Vagina (tissue), 2 donors: ENCODE measurements at regions not wholly inside any gene's neighbourhood (a gene's known extent, or its start where the extent isn't known, plus 50 kb on each side); places are given as distances from the start of the nearest gene placed in this dataset.

Source experiments
- DNase-seq, 2 donors: peaks; one replicate each; pipeline ENCODE4 v3.0.0-alpha.2; 2017; ENCODE audit errors: extremely low spot score in 2 of 2
- H3K27ac ChIP-seq: fragments of 200-600 bp; sonication (generic); one replicate; pipeline ENCODE4 v1.5.1; 2019
- H3K27me3 ChIP-seq: fragments of 200-600 bp; sonication (generic); one replicate; pipeline ENCODE4 v1.5.1; 2019
- H3K36me3 ChIP-seq, 2 donors: fragments of 200-600 bp; sonication (generic); one replicate each; pipeline ENCODE4 v1.5.1; 2017 to 2019
- H3K4me1 ChIP-seq: fragments of 200-600 bp; sonication (generic); one replicate; pipeline ENCODE4 v1.5.1; 2019
- H3K4me3 ChIP-seq, 2 donors: fragments of 200-600 bp; sonication (generic); 1 replicate in 1 of 2; 2 replicates in 1 of 2; pipeline ENCODE4 v1.5.1; 2016 to 2019
- H3K9me3 ChIP-seq: fragments of 200-600 bp; sonication (generic); one replicate; pipeline ENCODE4 v1.5.1; 2019
- CTCF ChIP-seq, 3 experiments: fragments of 450-650 bp in 2 of 3; fragments of 200-600 bp in 1 of 3; sonication (generic) in 1 of 3; IDR thresholded peaks; one replicate each; pipeline ENCODE4 v1.5.1; 2017 to 2019; ENCODE audit warnings: antibody characterized with exemption in 3 of 3, mild to moderate bottlenecking in 2 of 3, moderate library complexity in 2 of 3
- POLR2A ChIP-seq, 2 donors: fragments of 450-650 bp; IDR thresholded peaks; one replicate each; pipeline ENCODE4 v1.6.1; 2017; ENCODE audit warnings: antibody characterized with exemption in 2 of 2, mild to moderate bottlenecking in 2 of 2, moderate library complexity in 2 of 2
- POLR2AphosphoS5 ChIP-seq, 2 donors: sonication (generic); formaldehyde crosslinking; IDR thresholded peaks; one replicate each; pipeline ENCODE4 v1.9.0; 2017; ENCODE audit warnings: antibody characterized with exemption in 2 of 2, mild to moderate bottlenecking in 2 of 2, low read depth in 1 of 2; ENCODE audit not compliant: insufficient read depth in 1 of 2
- intact Hi-C: fragments of 100-400 bp; cut with DNase I; formaldehyde crosslinking; loops from one replicate; pipeline ENCODE4 v1.15.1; 2023

- no peaks in the 10 kb centered on the region for H3K36me3 ChIP-seq
- TF ChIP-seq POLR2AphosphoS5 (IDR thresholded peaks at IDR 0.05; ENCODE audit: insufficient read depth in 1 of 2, low read depth in 1 of 2) (no peak), POLR2A (IDR thresholded peaks at IDR 0.05) (no peak), CTCF (IDR thresholded peaks at IDR 0.05) (no peak)
- no peaks in the 10 kb centered on the region for H3K27me3 ChIP-seq
- intact Hi-C loops, result no loop called here
- no peak for DNase-seq
- H3K9me3 ChIP-seq, result no peaks in the 10 kb centered on the region
- peaks cover 10% of the 10 kb centered on the region for H3K4me1 ChIP-seq
- H3K4me3 ChIP-seq, result no peak overlapping the region
- H3K27ac ChIP-seq, result no peak overlapping the region
Measured at GRCh38 chr12:111126331-111126730, 206.0 kb upstream of the MYL2 start.

- no peaks in the 10 kb centered on the region for H3K27me3 ChIP-seq
- H3K36me3 ChIP-seq, result no peaks in the 10 kb centered on the region
- no peak for DNase-seq
- intact Hi-C loops, result no loop called here
- TF ChIP-seq POLR2AphosphoS5 (IDR thresholded peaks at IDR 0.05; ENCODE audit: insufficient read depth in 1 of 2, low read depth in 1 of 2) (no peak), CTCF (IDR thresholded peaks at IDR 0.05) (no peak), POLR2A (IDR thresholded peaks at IDR 0.05) (no peak)
- H3K4me1 ChIP-seq, result peaks cover 10% of the 10 kb centered on the region
- no peak overlapping the region for H3K4me3 ChIP-seq
- no peak overlapping the region for H3K27ac ChIP-seq
- no peaks in the 10 kb centered on the region for H3K9me3 ChIP-seq
Measured at GRCh38 chr12:111124183-111124582, 203.8 kb upstream of the MYL2 start.

- no peaks in the 10 kb centered on the region for H3K36me3 ChIP-seq
- no peak overlapping the region for H3K27ac ChIP-seq
- no peak for DNase-seq
- H3K4me1 ChIP-seq, result peaks cover 10% of the 10 kb centered on the region
- TF ChIP-seq POLR2AphosphoS5 (IDR thresholded peaks at IDR 0.05; ENCODE audit: insufficient read depth in 1 of 2, low read depth in 1 of 2), result no peak
- TF ChIP-seq POLR2A (IDR thresholded peaks at IDR 0.05), result no peak
- TF ChIP-seq CTCF (IDR thresholded peaks at IDR 0.05), result no peak
- no peak overlapping the region for H3K4me3 ChIP-seq
- H3K9me3 ChIP-seq, result no peaks in the 10 kb centered on the region
- no peaks in the 10 kb centered on the region for H3K27me3 ChIP-seq
- intact Hi-C loops, result no loop called here
Measured at GRCh38 chr12:111123390-111123789, 203.0 kb upstream of the MYL2 start.

- Histone ChIP-seq H3K36me3 (no peaks in the 10 kb centered on the region), H3K4me3 (no peak overlapping the region), H3K4me1 (peaks cover 10% of the 10 kb centered on the region), H3K27ac (no peak overlapping the region), H3K9me3 (no peaks in the 10 kb centered on the region), H3K27me3 (no peaks in the 10 kb centered on the region)
- intact Hi-C loops, result no loop called here
- no peak for DNase-seq
- no peak for TF ChIP-seq POLR2AphosphoS5 (IDR thresholded peaks at IDR 0.05; ENCODE audit: insufficient read depth in 1 of 2, low read depth in 1 of 2)
- no peak for TF ChIP-seq POLR2A (IDR thresholded peaks at IDR 0.05)
- no peak for TF ChIP-seq CTCF (IDR thresholded peaks at IDR 0.05)
Measured at GRCh38 chr12:111122458-111122878, 202.1 kb upstream of the MYL2 start.

- peaks cover 10% of the 10 kb centered on the region for H3K4me1 ChIP-seq
- no peaks in the 10 kb centered on the region for H3K9me3 ChIP-seq
- no peaks in the 10 kb centered on the region for H3K36me3 ChIP-seq
- TF ChIP-seq POLR2AphosphoS5 (IDR thresholded peaks at IDR 0.05; ENCODE audit: insufficient read depth in 1 of 2, low read depth in 1 of 2), result no peak
- TF ChIP-seq CTCF (IDR thresholded peaks at IDR 0.05), result no peak
- TF ChIP-seq POLR2A (IDR thresholded peaks at IDR 0.05), result no peak
- intact Hi-C loops, result no loop called here
- H3K27ac ChIP-seq, result no peak overlapping the region
- no peak for DNase-seq
- H3K27me3 ChIP-seq, result no peaks in the 10 kb centered on the region
- H3K4me3 ChIP-seq, result no peak overlapping the region
Measured at GRCh38 chr12:111121840-111122239, 201.5 kb upstream of the MYL2 start.
